ENCODE measurements at regions not wholly inside any gene's neighbourhood (a gene's known extent, or its start where the extent isn't known, plus 50 kb on each side); places are given as distances from the start of the nearest gene placed in this dataset.

DNA sequence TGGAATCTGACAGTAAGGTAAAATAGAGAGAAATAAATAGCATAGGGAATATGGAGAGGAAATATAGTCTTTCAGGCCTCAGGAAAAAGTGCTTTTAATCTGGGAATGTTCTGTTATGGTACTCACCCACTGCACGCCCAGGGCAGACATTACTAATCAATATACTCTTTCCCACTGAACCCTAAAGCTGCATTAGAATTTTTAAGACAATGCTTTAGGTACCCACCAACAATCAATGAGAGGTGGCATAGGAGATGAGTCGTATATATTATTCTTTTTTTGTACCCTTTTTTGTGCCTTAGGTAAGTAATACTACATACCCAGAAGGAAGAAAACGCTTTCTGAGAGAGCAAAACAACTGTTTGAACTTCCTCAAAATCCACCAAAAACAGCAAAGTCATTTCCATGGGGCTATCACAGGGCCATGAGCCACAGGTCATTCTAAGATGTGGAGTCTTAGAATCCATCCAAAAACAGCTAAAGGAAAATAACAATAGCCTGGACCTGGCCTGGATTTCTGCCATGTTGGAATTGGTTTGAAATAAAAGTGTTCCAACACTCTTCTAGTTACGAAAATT, 542.1 kb downstream of the XYLT1 start:
- TF ChIP-seq, protein P1, sequence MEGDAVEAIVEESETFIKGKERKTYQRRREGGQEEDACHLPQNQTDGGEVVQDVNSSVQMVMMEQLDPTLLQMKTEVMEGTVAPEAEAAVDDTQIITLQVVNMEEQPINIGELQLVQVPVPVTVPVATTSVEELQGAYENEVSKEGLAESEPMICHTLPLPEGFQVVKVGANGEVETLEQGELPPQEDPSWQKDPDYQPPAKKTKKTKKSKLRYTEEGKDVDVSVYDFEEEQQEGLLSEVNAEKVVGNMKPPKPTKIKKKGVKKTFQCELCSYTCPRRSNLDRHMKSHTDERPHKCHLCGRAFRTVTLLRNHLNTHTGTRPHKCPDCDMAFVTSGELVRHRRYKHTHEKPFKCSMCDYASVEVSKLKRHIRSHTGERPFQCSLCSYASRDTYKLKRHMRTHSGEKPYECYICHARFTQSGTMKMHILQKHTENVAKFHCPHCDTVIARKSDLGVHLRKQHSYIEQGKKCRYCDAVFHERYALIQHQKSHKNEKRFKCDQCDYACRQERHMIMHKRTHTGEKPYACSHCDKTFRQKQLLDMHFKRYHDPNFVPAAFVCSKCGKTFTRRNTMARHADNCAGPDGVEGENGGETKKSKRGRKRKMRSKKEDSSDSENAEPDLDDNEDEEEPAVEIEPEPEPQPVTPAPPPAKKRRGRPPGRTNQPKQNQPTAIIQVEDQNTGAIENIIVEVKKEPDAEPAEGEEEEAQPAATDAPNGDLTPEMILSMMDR (IDR thresholded peaks at IDR 0.05) = no peak
- TF ChIP-seq POLR2A (IDR thresholded peaks at IDR 0.05) = no peak

All from testis (tissue), 2 donors.